Rectal smooth muscle tissue (tissue), 1 donor: ENCODE measurements at regions not wholly inside any gene's neighbourhood (a gene's known extent, or its start where the extent isn't known, plus 50 kb on each side); places are given as distances from the start of the nearest gene placed in this dataset.

Experiments
- H3K27ac ChIP-seq: one replicate; pipeline ENCODE4 v1.7.0; 2013; ENCODE audit warnings: low read depth, low read length, inconsistent platforms
- H3K27me3 ChIP-seq: one replicate; pipeline ENCODE4 v1.7.0; 2013; ENCODE audit warnings: low read length; ENCODE audit not compliant: control insufficient read depth, insufficient read depth
- H3K36me3 ChIP-seq: one replicate; pipeline ENCODE4 v1.7.0; 2013; ENCODE audit warnings: low read length; ENCODE audit not compliant: control insufficient read depth, insufficient read depth
- H3K4me1 ChIP-seq: one replicate; pipeline ENCODE4 v1.7.0; 2013; ENCODE audit warnings: low read length; ENCODE audit not compliant: control insufficient read depth, insufficient read depth
- H3K4me3 ChIP-seq: one replicate; pipeline ENCODE4 v1.7.0; 2013; ENCODE audit warnings: low read length
- H3K9ac ChIP-seq: one replicate; pipeline ENCODE4 v1.7.0; 2013; ENCODE audit warnings: low read length

DNA sequence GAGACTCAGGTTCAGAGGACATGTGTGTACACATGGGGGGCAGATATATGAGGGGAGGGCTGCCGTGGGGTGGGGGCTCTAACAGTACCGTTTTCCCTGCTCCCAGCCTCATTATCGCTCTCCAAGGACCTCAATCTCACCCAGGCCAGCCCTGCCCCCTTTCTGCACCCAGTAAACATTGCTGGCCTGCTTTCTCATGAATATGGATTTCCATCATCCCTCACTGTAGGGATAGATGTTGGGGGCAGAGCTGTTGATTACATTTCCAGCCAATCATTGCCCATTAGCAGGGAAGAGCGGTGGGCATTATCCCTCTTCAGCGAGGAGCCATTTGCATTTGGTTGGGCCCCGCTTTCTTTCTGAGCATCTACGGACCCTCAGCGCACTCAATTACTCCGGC lies 273.8 kb downstream of the RPS6KC1 start:
- Histone ChIP-seq H3K4me3 (no peak overlapping the region), H3K4me1 (no peaks in the 10 kb centered on the region)

DNA sequence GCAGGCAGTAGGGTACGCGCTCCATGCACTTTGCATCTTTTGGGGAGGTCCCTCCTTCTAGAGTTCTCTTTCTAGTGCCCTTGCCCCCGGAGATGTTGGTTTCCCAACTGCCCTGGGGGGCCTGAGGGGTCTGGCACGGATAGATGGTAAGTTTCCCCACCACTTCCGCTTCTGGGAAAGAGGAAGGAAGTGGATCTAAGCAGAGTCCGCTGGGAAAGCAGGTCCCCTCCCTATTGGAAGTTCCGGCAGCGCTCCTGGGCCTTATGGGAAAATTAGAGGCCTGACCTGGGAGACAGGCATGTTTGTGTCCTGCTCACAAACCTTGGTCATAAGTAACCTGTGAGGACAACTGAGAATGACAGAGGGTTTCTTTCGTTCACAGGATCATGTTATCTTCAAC lies 274.4 kb downstream of the RPS6KC1 start:
- H3K36me3 ChIP-seq: no peaks in the 10 kb centered on the region
- H3K27ac ChIP-seq: no peak overlapping the region
- H3K4me3 ChIP-seq: no peak overlapping the region

More for the DNA sequence above, 273.8 kb downstream of the RPS6KC1 start:
- Histone ChIP-seq H3K9ac (no peak overlapping the region), H3K36me3 (no peaks in the 10 kb centered on the region), H3K27me3 (no peaks in the 10 kb centered on the region), H3K27ac (no peak overlapping the region)

GRCh38 chr1:213326281-213327016 lies 275.4 kb downstream of the RPS6KC1 start:
- Histone ChIP-seq H3K9ac (no peak overlapping the region), H3K4me3 (no peak overlapping the region), H3K27me3 (no peaks in the 10 kb centered on the region), H3K4me1 (no peaks in the 10 kb centered on the region), H3K27ac (no peak overlapping the region), H3K36me3 (no peaks in the 10 kb centered on the region)

More for the DNA sequence above, 274.4 kb downstream of the RPS6KC1 start:
- Histone ChIP-seq H3K9ac (no peak overlapping the region), H3K27me3 (no peaks in the 10 kb centered on the region), H3K4me1 (no peaks in the 10 kb centered on the region)

DNA sequence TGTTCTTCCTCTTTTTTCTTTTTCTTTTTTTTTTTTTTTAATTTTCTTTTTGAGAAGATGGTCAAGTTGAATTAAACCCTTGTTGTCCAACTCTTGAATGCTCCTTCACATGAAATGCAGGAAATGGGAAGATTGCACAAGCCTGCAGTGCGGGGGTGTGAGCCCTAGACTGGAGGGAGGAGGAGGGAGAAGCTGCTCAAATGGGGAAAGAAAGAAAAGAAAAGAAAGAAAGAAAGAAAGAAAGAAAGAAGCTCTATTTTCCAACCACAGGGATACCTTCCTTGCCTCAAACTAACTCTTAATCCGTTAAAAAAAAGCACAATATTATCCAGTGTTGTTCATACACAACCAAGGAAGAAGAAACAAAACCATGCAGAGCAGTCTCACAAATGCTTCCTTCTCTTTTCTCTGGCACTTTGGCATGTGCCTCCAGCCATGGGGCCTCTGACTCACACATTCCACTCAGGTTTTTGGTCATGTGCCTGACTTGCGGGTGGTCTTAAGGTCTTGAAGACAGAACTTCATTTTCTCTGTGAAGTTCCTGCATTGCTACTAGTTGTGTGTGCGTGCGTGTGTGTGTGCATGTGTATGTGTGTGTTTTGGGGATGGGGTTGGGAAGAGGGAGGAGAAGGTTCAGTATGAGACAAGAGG lies 276.1 kb downstream of the RPS6KC1 start:
- no peaks in the 10 kb centered on the region for H3K36me3 ChIP-seq
- H3K9ac ChIP-seq: no peak overlapping the region
- no peak overlapping the region for H3K4me3 ChIP-seq
- H3K27me3 ChIP-seq: no peaks in the 10 kb centered on the region
- H3K4me1 ChIP-seq: no peaks in the 10 kb centered on the region
- no peak overlapping the region for H3K27ac ChIP-seq

DNA sequence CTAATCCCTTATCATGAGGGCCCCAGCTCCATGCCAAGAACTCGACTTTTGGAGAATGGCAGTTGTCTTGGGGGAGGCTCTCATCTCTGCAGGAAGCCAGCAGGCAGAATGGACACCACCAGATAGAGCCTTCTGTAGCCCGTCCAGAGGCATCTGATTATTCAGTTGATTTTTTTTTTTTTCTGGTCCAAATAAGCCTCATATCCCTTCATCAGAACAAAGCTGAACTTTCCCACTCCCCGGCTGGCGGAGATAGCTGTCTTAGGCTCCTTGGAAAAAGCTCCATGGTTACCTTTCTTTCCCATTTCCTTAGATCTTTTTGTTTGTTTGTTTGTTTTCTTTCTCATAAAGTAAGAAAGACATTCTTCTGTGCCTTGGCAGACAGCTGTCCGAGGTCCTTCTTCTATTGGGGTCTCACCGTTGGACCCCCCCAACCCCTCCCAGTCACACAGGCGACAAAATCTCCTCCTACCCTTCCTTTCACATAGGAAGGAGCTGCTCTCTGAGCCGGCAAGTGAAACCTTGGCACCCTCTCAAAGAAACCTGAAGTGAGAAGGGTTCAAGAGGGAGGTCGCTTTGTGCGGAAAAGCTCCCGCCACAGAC lies 278.5 kb downstream of the RPS6KC1 start:
- no peak overlapping the region for H3K9ac ChIP-seq
- no peak overlapping the region for H3K27ac ChIP-seq
- no peak overlapping the region for H3K4me3 ChIP-seq
- H3K27me3 ChIP-seq: no peaks in the 10 kb centered on the region
- no peaks in the 10 kb centered on the region for H3K4me1 ChIP-seq
- H3K36me3 ChIP-seq: no peaks in the 10 kb centered on the region

GRCh38 chr1:213330281-213330680 lies 279.2 kb downstream of the RPS6KC1 start:
- H3K4me3 ChIP-seq: no peak overlapping the region
- no peaks in the 10 kb centered on the region for H3K27me3 ChIP-seq
- no peak overlapping the region for H3K9ac ChIP-seq

DNA sequence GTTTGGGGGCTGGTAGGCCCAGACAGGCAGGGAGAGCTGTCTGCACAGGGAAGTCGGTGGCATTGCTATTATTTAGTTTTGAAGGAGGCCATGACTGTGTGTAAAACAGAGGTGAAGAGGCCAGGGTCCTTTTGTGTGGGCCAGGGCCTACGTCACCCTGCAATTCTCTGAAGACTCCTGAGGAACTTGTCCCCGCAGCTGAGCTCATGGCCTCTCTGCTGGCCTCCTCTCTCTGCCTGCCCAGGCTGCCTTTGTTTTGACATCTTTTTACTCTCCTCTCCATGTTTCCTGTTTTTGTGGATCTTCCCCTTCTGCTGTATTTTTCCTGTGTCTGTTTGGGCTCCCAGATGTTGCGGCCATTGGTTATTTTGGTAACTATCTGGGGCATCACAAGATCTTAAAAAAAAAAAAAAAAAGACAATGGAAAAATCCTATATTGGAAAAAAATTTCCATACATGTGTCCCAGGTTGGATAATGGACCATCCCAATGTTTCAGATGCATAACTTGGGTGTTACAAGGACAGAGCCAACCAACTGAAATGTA lies 280.7 kb downstream of the RPS6KC1 start:
- no peaks in the 10 kb centered on the region for H3K4me1 ChIP-seq
- no peak overlapping the region for H3K27ac ChIP-seq
- H3K36me3 ChIP-seq: no peaks in the 10 kb centered on the region
- no peak overlapping the region for H3K9ac ChIP-seq
- no peak overlapping the region for H3K4me3 ChIP-seq
- H3K27me3 ChIP-seq: no peaks in the 10 kb centered on the region

More at GRCh38 chr1:213330281-213330680, 279.2 kb downstream of the RPS6KC1 start:
- Histone ChIP-seq H3K4me1 (no peaks in the 10 kb centered on the region), H3K27ac (no peak overlapping the region), H3K36me3 (no peaks in the 10 kb centered on the region)

DNA sequence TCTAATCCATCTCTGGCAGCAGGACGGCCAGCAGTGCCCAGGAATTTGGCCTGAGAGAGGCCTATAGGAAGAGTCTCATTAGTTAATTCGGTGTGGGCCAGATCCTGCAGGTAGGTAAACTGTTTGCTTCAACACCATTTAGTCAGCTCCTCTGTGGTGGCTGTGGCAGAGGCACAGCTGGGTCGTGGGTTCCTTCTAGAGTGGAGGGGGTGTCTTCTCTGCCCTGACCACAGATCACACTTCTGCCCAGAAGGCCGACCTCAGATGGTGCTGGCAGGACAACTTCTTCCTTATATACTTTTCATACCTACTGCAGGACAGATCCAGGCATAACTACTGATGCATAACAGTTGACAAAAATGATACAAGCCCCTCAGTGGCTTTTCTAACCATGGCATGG lies 281.4 kb downstream of the RPS6KC1 start:
- no peaks in the 10 kb centered on the region for H3K4me1 ChIP-seq
- no peaks in the 10 kb centered on the region for H3K27me3 ChIP-seq
- H3K9ac ChIP-seq: no peak overlapping the region
- H3K4me3 ChIP-seq: no peak overlapping the region
- no peaks in the 10 kb centered on the region for H3K36me3 ChIP-seq
- no peak overlapping the region for H3K27ac ChIP-seq

GRCh38 chr1:213333121-213333520 lies 282.1 kb downstream of the RPS6KC1 start:
- Histone ChIP-seq H3K9ac (no peak overlapping the region), H3K27ac (no peak overlapping the region), H3K4me1 (no peaks in the 10 kb centered on the region), H3K36me3 (no peaks in the 10 kb centered on the region), H3K27me3 (no peaks in the 10 kb centered on the region), H3K4me3 (no peak overlapping the region)

DNA sequence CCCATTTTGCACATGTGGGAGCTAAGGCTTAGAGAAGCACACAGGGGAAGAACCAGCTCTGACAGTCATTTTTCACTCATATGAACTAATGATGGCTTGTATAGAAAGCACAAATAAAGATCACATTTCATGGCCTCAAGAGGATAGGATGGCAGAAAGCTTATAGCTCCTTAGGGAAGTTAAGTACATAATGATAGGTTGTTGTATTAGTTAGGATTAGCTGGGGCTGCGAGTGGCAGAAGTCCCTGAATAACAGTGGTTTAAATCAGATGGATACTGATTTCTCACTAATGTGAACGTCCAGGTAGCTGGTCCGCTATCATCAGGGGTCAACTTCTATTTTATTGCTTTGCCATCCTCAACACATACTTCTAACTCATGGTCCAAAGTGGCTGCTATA lies 284.0 kb downstream of the RPS6KC1 start:
- H3K27me3 ChIP-seq: no peaks in the 10 kb centered on the region
- no peaks in the 10 kb centered on the region for H3K36me3 ChIP-seq
- H3K9ac ChIP-seq: no peak overlapping the region
- H3K4me3 ChIP-seq: no peak overlapping the region
- H3K4me1 ChIP-seq: no peaks in the 10 kb centered on the region
- no peak overlapping the region for H3K27ac ChIP-seq

DNA sequence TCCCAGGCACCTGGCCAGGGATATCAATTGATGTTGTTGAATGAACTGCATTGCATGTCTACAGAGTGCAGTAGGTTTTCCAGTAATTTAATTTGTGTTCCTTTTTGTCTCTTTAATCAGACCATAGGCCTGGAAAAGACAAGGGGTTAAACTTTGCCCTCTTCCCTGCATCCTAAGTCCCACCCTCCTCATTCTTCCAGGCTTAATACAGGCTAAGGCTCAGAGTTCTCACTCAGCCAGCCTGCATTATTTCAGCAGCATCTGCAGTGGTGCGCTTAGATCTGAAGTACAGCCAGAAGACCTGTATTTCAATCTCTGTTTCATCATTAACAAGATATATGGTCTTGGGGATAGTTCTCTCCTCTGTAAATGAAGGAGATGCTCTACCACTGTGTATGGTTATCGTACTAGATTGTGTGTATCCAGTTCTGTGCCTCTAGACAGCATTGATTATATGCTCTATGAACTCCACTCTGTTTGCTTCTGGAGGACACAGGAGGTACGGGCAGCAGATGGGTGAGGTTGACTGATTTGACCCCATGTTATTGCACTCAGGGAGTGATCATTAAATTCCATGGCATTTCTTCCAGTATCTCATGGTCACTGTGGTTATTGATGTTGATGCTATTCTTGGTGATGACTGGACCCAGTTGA lies 286.1 kb downstream of the RPS6KC1 start:
- Histone ChIP-seq H3K36me3 (no peaks in the 10 kb centered on the region), H3K27me3 (no peaks in the 10 kb centered on the region), H3K9ac (no peak overlapping the region)

GRCh38 chr1:213340593-213340992 lies 289.6 kb downstream of the RPS6KC1 start:
- Histone ChIP-seq H3K4me1 (no peaks in the 10 kb centered on the region), H3K27ac (no peak overlapping the region), H3K36me3 (no peaks in the 10 kb centered on the region), H3K27me3 (no peaks in the 10 kb centered on the region), H3K9ac (no peak overlapping the region), H3K4me3 (no peak overlapping the region)

More for the DNA sequence above, 286.1 kb downstream of the RPS6KC1 start:
- Histone ChIP-seq H3K4me3 (no peak overlapping the region), H3K27ac (no peak overlapping the region), H3K4me1 (no peaks in the 10 kb centered on the region)
